Neural crest cell (in vitro differentiated cells): ENCODE measurements at regions not wholly inside any gene's neighbourhood (a gene's known extent, or its start where the extent isn't known, plus 50 kb on each side); places are given as distances from the start of the nearest gene placed in this dataset.

Experiments used
- DNase-seq: peaks from one replicate; pipeline ENCODE4 v3.0.0; 2021; ENCODE audit warnings: low read depth, mixed read lengths, low spot score
- H3K27ac Mint-ChIP-seq: one replicate; pipeline ENCODE4 v1.8.0; 2021; ENCODE audit warnings: mild to moderate bottlenecking, mixed read lengths; ENCODE audit not compliant: unreplicated experiment
- H3K27me3 Mint-ChIP-seq: 2 replicates; pipeline ENCODE4 v1.8.0; 2021; ENCODE audit warnings: low read depth, mild to moderate bottlenecking, mixed read lengths
- H3K36me3 Mint-ChIP-seq: 2 replicates; pipeline ENCODE4 v1.8.0; 2021; ENCODE audit warnings: low read depth, mild to moderate bottlenecking, mixed read lengths
- H3K4me1 Mint-ChIP-seq: 2 replicates; pipeline ENCODE4 v1.8.0; 2021; ENCODE audit warnings: mixed read lengths
- H3K4me3 Mint-ChIP-seq: one replicate; pipeline ENCODE4 v1.8.0; 2021; ENCODE audit warnings: mild to moderate bottlenecking, mixed read lengths
- H3K9me3 Mint-ChIP-seq: 2 replicates; pipeline ENCODE4 v1.8.0; 2021; ENCODE audit warnings: mixed read lengths
- TF ChIP-seq, protein P1 (sequence below): fragments of 200-600 bp; sonication (generic); conservative IDR thresholded peaks from 2 replicates; pipeline ENCODE4 v1.5.0; 2021; ENCODE audit warnings: antibody characterized with exemption, mild to moderate bottlenecking

DNA sequence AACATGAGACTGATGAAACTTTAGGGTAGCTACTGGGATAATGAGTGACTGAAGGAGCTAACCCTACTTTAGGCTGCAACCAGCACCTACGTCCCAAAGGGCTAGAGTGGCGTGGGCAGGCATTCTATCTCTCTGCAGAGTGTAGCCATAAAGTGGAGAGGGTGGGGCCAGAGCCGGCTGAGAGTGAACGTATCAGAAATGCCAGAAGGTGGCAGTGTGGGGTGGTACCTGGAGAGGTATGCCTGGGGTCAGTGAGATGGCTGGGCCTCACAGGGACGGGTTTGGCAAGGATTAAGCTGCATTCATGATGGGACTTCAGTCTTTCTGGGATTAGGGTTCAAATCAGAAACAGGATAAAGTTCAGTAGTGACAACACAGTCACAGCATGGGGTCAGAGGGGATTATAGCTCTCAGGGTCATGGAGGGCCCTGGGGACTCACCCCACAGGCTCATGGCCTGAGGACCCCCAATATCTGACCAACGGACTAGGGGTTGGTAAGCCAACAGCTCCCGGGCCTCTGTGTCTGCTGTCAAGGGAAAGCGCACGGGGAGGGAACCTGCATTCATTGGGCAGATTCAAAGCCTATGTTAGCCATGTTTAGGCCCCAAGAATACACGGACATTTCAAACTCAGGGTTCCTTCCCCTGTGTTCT, 86.5 kb upstream of the FOXB1 start:
- no peaks in the 10 kb centered on the region for H3K36me3 Mint-ChIP-seq
- H3K9me3 Mint-ChIP-seq: no peaks in the 10 kb centered on the region
- peak; percentile 57 for DNase-seq
- peaks cover 3% of the 10 kb centered on the region for H3K27me3 Mint-ChIP-seq
- H3K4me1 Mint-ChIP-seq: peaks cover 9% of the 10 kb centered on the region
- no peak overlapping the region for H3K27ac Mint-ChIP-seq
- TF ChIP-seq, protein P1, sequence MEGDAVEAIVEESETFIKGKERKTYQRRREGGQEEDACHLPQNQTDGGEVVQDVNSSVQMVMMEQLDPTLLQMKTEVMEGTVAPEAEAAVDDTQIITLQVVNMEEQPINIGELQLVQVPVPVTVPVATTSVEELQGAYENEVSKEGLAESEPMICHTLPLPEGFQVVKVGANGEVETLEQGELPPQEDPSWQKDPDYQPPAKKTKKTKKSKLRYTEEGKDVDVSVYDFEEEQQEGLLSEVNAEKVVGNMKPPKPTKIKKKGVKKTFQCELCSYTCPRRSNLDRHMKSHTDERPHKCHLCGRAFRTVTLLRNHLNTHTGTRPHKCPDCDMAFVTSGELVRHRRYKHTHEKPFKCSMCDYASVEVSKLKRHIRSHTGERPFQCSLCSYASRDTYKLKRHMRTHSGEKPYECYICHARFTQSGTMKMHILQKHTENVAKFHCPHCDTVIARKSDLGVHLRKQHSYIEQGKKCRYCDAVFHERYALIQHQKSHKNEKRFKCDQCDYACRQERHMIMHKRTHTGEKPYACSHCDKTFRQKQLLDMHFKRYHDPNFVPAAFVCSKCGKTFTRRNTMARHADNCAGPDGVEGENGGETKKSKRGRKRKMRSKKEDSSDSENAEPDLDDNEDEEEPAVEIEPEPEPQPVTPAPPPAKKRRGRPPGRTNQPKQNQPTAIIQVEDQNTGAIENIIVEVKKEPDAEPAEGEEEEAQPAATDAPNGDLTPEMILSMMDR: peak; percentile 71
- no peak overlapping the region for H3K4me3 Mint-ChIP-seq

- Mint-ChIP-seq H3K36me3 (no peaks in the 10 kb centered on the region), H3K27me3 (peaks cover 14% of the 10 kb centered on the region), H3K27ac (no peak overlapping the region), H3K9me3 (no peaks in the 10 kb centered on the region), H3K4me1 (no peaks in the 10 kb centered on the region), H3K4me3 (no peak overlapping the region)
- TF ChIP-seq, protein P1: no peak
- no peak for DNase-seq
These were observed 98.1 kb upstream of the FOXB1 start for GRCh38 chr15:59906046-59906445.

GRCh38 chr15:59905176-59905575, 98.9 kb upstream of the FOXB1 start:
- TF ChIP-seq, protein P1: no peak
- Mint-ChIP-seq H3K27ac (no peak overlapping the region), H3K27me3 (peaks cover 13% of the 10 kb centered on the region), H3K36me3 (no peaks in the 10 kb centered on the region), H3K9me3 (no peaks in the 10 kb centered on the region), H3K4me3 (no peak overlapping the region), H3K4me1 (no peaks in the 10 kb centered on the region)
- DNase-seq: no peak

GRCh38 chr15:59904450-59905135, 99.5 kb upstream of the FOXB1 start:
- no peaks in the 10 kb centered on the region for H3K9me3 Mint-ChIP-seq
- no peaks in the 10 kb centered on the region for H3K36me3 Mint-ChIP-seq
- peaks cover 11% of the 10 kb centered on the region for H3K27me3 Mint-ChIP-seq
- no peak overlapping the region for H3K27ac Mint-ChIP-seq
- H3K4me3 Mint-ChIP-seq: no peak overlapping the region
- no peaks in the 10 kb centered on the region for H3K4me1 Mint-ChIP-seq
- TF ChIP-seq, protein P1: no peak
- DNase-seq: no peak

GRCh38 chr15:59896663-59897074, 107.4 kb upstream of the FOXB1 start:
- H3K27ac Mint-ChIP-seq: no peak overlapping the region
- H3K4me1 Mint-ChIP-seq: no peaks in the 10 kb centered on the region
- no peak overlapping the region for H3K4me3 Mint-ChIP-seq
- TF ChIP-seq, protein P1: no peak
- H3K27me3 Mint-ChIP-seq: peaks cover 19% of the 10 kb centered on the region
- no peaks in the 10 kb centered on the region for H3K36me3 Mint-ChIP-seq
- no peak for DNase-seq
- no peaks in the 10 kb centered on the region for H3K9me3 Mint-ChIP-seq
